IPS-20b (cell line): ENCODE measurements at regions not wholly inside any gene's neighbourhood (a gene's known extent, or its start where the extent isn't known, plus 50 kb on each side); places are given as distances from the start of the nearest gene placed in this dataset.

ENCODE experiments used
- H3K27ac ChIP-seq: one replicate; pipeline ENCODE4 v1.5.1; 2013; ENCODE audit warnings: low read length
- H3K27me3 ChIP-seq: 2 replicates; pipeline ENCODE4 v1.6.1; 2013; ENCODE audit warnings: mild to moderate bottlenecking, low read length, inconsistent platforms; ENCODE audit not compliant: insufficient read depth
- H3K36me3 ChIP-seq: 2 replicates; pipeline ENCODE4 v1.6.1; 2013; ENCODE audit warnings: low read depth, mild to moderate bottlenecking, inconsistent platforms, low read length, moderate library complexity; ENCODE audit not compliant: insufficient read depth
- H3K4me1 ChIP-seq: 2 replicates; pipeline ENCODE4 v1.6.1; 2013; ENCODE audit warnings: mild to moderate bottlenecking, control low read depth, inconsistent platforms, low read length, moderate library complexity; ENCODE audit not compliant: insufficient read depth
- H3K4me3 ChIP-seq: 2 replicates; pipeline ENCODE4 v1.5.1; 2013; ENCODE audit warnings: mild to moderate bottlenecking, low read length, inconsistent platforms
- H3K9ac ChIP-seq: 2 replicates; pipeline ENCODE4 v1.6.1; 2013; ENCODE audit warnings: low read depth, mild to moderate bottlenecking, inconsistent platforms, low read length, moderate library complexity
- H3K9me3 ChIP-seq: 2 replicates; pipeline ENCODE4 v1.6.1; 2013; ENCODE audit warnings: mild to moderate bottlenecking, low read depth, low read length, inconsistent platforms; ENCODE audit not compliant: insufficient read depth

- Histone ChIP-seq H3K9ac (no peak overlapping the region), H3K4me3 (no peak overlapping the region), H3K27ac (no peak overlapping the region), H3K4me1 (peaks cover 7% of the 10 kb centered on the region; the same call in 1 of the 2 replicates), H3K36me3 (0 out of 2 replicates have a peak, but pooled peaks cover 3% of the 10 kb centered on the region), H3K9me3 (peaks cover 11% of the 10 kb centered on the region), H3K27me3 (no peaks in the 10 kb centered on the region)
Observed at GRCh38 chr3:95407709-95408463, 1345.0 kb downstream of the NSUN3 start.

- no peak overlapping the region for H3K4me3 ChIP-seq
- H3K27ac ChIP-seq = no peak overlapping the region
- no peaks in the 10 kb centered on the region for H3K27me3 ChIP-seq
Observed at GRCh38 chr3:95408464-95408862, 1345.6 kb downstream of the NSUN3 start.

GRCh38 chr3:95418251-95418650 lies 1355.4 kb downstream of the NSUN3 start:
- H3K36me3 ChIP-seq = no peaks in the 10 kb centered on the region
- H3K27me3 ChIP-seq = no peaks in the 10 kb centered on the region
- H3K9ac ChIP-seq = no peak overlapping the region
- H3K4me1 ChIP-seq = no peaks in the 10 kb centered on the region
- no peak overlapping the region for H3K27ac ChIP-seq
- peaks cover 5% of the 10 kb centered on the region; the same call in 1 of the 2 replicates for H3K9me3 ChIP-seq
- H3K4me3 ChIP-seq = no peak overlapping the region

More at GRCh38 chr3:95408464-95408862, 1345.6 kb downstream of the NSUN3 start:
- Histone ChIP-seq H3K36me3 (0 out of 2 replicates have a peak, but pooled peaks cover 3% of the 10 kb centered on the region), H3K9ac (peak overlapping the region; percentile 5; the same call in 1 of the 2 replicates), H3K9me3 (peaks cover 11% of the 10 kb centered on the region), H3K4me1 (peaks cover 7% of the 10 kb centered on the region; the same call in 1 of the 2 replicates)

GRCh38 chr3:95424279-95424678 lies 1361.4 kb downstream of the NSUN3 start:
- no peak overlapping the region for H3K27ac ChIP-seq
- H3K36me3 ChIP-seq = no peaks in the 10 kb centered on the region
- no peak overlapping the region for H3K9ac ChIP-seq
- no peaks in the 10 kb centered on the region for H3K4me1 ChIP-seq
- H3K27me3 ChIP-seq = no peaks in the 10 kb centered on the region
- no peak overlapping the region for H3K4me3 ChIP-seq
- no peaks in the 10 kb centered on the region for H3K9me3 ChIP-seq

GRCh38 chr3:95434491-95434890 lies 1371.6 kb downstream of the NSUN3 start:
- no peaks in the 10 kb centered on the region for H3K27me3 ChIP-seq
- no peaks in the 10 kb centered on the region for H3K36me3 ChIP-seq
- no peak overlapping the region for H3K4me3 ChIP-seq
- H3K9me3 ChIP-seq = peaks cover 5% of the 10 kb centered on the region; the same call in 1 of the 2 replicates
- no peak overlapping the region for H3K27ac ChIP-seq
- H3K9ac ChIP-seq = no peak overlapping the region
- no peaks in the 10 kb centered on the region for H3K4me1 ChIP-seq

- H3K36me3 ChIP-seq = no peaks in the 10 kb centered on the region
- H3K9me3 ChIP-seq = peaks cover 5% of the 10 kb centered on the region; the same call in 1 of the 2 replicates
- H3K27me3 ChIP-seq = no peaks in the 10 kb centered on the region
- H3K4me1 ChIP-seq = no peaks in the 10 kb centered on the region
- no peak overlapping the region for H3K4me3 ChIP-seq
- H3K27ac ChIP-seq = no peak overlapping the region
- H3K9ac ChIP-seq = no peak overlapping the region
Observed at GRCh38 chr3:95437409-95437808, 1374.5 kb downstream of the NSUN3 start.

- Histone ChIP-seq H3K36me3 (no peaks in the 10 kb centered on the region), H3K4me3 (no peak overlapping the region), H3K9me3 (peaks cover 5% of the 10 kb centered on the region; the same call in 1 of the 2 replicates), H3K4me1 (no peaks in the 10 kb centered on the region), H3K27me3 (no peaks in the 10 kb centered on the region), H3K27ac (no peak overlapping the region), H3K9ac (no peak overlapping the region)
Observed at GRCh38 chr3:95438274-95438673, 1375.4 kb downstream of the NSUN3 start.

- Histone ChIP-seq H3K9ac (no peak overlapping the region), H3K4me3 (no peak overlapping the region), H3K36me3 (no peaks in the 10 kb centered on the region), H3K27me3 (no peaks in the 10 kb centered on the region), H3K4me1 (no peaks in the 10 kb centered on the region), H3K9me3 (peaks cover 5% of the 10 kb centered on the region; the same call in 1 of the 2 replicates), H3K27ac (no peak overlapping the region)
Observed at GRCh38 chr3:95442766-95443165, 1371.6 kb upstream of the EPHA6 start.

GRCh38 chr3:95449841-95450240 lies 1364.6 kb upstream of the EPHA6 start:
- H3K36me3 ChIP-seq = no peaks in the 10 kb centered on the region
- H3K4me1 ChIP-seq = no peaks in the 10 kb centered on the region
- no peaks in the 10 kb centered on the region for H3K9me3 ChIP-seq
- no peak overlapping the region for H3K27ac ChIP-seq
- no peak overlapping the region for H3K4me3 ChIP-seq
- H3K27me3 ChIP-seq = no peaks in the 10 kb centered on the region
- H3K9ac ChIP-seq = no peak overlapping the region

GRCh38 chr3:95453242-95453641 lies 1361.2 kb upstream of the EPHA6 start:
- Histone ChIP-seq H3K9me3 (no peaks in the 10 kb centered on the region), H3K27me3 (no peaks in the 10 kb centered on the region), H3K27ac (no peak overlapping the region), H3K4me1 (no peaks in the 10 kb centered on the region), H3K4me3 (no peak overlapping the region), H3K36me3 (no peaks in the 10 kb centered on the region), H3K9ac (no peak overlapping the region)

- H3K27ac ChIP-seq = no peak overlapping the region
- no peaks in the 10 kb centered on the region for H3K9me3 ChIP-seq
- H3K27me3 ChIP-seq = no peaks in the 10 kb centered on the region
- no peak overlapping the region for H3K4me3 ChIP-seq
- H3K4me1 ChIP-seq = no peaks in the 10 kb centered on the region
- no peak overlapping the region for H3K9ac ChIP-seq
- H3K36me3 ChIP-seq = no peaks in the 10 kb centered on the region
Observed at GRCh38 chr3:95456835-95457234, 1357.6 kb upstream of the EPHA6 start.

GRCh38 chr3:95459706-95460105 lies 1354.7 kb upstream of the EPHA6 start:
- Histone ChIP-seq H3K27me3 (no peaks in the 10 kb centered on the region), H3K4me1 (no peaks in the 10 kb centered on the region), H3K9me3 (no peaks in the 10 kb centered on the region), H3K4me3 (no peak overlapping the region), H3K9ac (no peak overlapping the region), H3K27ac (no peak overlapping the region), H3K36me3 (no peaks in the 10 kb centered on the region)
